NCI-H774 (cell line): ENCODE measurements at regions not wholly inside any gene's neighbourhood (a gene's known extent, or its start where the extent isn't known, plus 50 kb on each side); places are given as distances from the start of the nearest gene placed in this dataset.
"Not testable (repeated sequence)": the region's sequence is repeated elsewhere in the genome, so short reads cannot be mapped to it uniquely, and the experiment has no call there.

ENCODE experiments used
- DNase-seq: peaks from one replicate; lab custom pipeline; 2025; lab: John Stamatoyannopoulos, UW

GRCh38 chr12:40431169-40431568 is 206.4 kb downstream of the LRRK2 start:
- DNase-seq = no peak

- no peak for DNase-seq
Measured at GRCh38 chr12:40435251-40435650, 210.5 kb downstream of the LRRK2 start.

GRCh38 chr12:40435951-40436350 is 211.2 kb downstream of the LRRK2 start:
- no peak for DNase-seq

DNA sequence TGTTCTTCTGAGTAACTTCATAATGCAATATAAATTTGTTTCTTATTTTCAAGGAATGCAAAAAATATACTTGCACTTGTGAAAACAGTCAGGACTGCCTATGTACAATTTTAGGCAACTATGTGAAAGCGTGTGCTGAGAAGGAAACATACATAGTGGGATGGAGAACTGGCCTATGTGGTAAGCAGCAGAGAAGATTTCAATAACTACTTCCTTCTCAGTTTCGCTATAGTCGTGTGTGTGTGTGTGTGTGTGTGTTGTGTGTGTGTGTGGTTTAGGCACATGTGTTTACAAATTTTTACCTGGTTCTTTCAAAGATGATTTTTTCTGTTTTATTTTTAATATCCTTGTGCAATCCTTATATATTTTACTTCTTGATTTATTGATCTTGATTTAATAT is 211.8 kb downstream of the LRRK2 start:
- no peak for DNase-seq

DNA sequence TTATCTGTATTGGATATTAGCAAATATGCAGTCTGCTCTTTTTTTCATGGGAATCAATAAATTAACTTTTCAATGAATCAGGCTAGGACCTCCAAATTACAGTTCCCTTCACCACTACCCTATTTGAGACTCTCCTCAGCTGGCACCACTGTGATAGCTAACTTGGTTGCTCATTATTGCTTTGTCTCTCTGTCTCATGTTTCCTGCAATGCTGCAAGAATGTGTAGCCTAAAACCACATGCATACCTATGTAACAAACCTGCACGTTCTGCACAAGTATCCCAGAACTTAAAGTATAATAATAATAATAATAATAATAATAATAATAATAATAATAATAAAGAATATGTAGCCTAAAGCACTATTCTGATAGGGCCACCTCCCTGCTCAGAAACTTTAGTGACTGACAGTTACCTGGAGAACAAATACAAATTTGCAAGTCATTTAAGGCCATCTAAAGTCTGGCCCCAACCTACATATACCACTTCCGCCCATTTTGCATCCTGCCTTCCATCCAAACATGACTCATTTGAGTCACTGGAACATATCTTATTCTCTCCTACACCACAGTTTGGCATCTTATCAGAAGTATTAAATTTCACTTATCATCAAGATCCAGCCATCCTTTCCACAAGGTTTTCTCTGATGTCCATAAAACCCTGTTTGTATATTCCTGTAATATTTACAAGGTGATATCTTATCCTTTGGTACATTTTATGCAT is 215.1 kb downstream of the LRRK2 start:
- no peak for DNase-seq

DNA sequence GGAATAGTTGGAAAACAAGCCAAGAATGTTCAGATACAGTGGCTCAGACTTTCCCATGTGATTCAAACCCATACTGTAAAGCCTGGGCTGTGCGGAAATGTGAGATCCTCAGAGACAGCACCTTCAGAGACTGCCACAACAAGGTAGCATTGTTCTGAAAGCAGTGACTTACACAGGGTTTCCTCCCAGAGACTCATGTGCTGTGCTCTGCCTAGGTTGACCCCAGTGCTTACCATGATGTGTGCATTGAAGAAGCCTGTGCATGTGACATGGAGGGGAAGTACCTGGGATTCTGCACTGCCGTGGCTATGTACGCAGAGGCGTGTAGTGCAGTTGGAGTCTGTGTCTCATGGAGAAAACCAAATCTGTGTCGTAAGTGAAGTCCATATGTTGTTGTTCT is 219.4 kb downstream of the LRRK2 start:
- DNase-seq = no peak

- no peak for DNase-seq
Measured at GRCh38 chr12:40446385-40446784, 221.6 kb downstream of the LRRK2 start.

DNA sequence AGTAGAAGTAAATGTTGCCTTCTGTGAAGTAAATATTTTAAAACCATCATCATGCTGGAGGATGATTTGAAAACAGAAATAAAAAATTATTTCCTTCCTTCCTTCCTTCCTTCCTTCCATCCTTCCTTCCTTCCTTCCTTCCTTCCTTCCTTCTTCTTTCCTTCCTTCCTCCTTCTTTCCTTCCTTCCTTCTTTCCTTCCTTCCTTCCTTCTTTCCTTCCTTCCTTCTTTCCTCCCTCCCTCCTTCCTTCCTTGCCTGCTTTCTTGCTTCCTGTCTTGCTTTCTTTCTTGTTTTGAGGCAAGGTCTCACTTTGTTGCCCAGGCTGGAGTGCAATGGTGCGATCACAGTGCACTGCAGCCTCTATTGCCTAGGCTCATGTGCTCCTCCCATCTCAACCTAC is 223.7 kb downstream of the LRRK2 start:
- DNase-seq = not testable (repeated sequence)

DNA sequence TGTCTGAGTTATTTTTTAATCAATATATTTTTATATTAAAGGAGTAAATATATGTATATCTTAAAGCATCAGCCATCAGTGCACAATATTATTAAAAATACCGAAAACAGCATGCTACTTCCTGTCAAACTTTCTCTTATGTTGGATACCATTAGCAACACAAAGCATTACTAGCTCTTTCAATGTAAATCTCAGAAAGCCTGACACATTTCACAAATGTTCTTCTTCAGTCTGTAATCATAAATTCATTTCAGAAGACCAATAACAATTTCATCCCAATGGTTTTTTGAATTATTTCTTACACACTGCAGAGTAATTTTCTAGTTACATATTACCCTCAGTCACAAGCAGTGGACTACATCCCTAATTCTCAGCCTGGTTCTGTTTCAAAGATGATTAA is 226.9 kb downstream of the LRRK2 start:
- no peak for DNase-seq

DNA sequence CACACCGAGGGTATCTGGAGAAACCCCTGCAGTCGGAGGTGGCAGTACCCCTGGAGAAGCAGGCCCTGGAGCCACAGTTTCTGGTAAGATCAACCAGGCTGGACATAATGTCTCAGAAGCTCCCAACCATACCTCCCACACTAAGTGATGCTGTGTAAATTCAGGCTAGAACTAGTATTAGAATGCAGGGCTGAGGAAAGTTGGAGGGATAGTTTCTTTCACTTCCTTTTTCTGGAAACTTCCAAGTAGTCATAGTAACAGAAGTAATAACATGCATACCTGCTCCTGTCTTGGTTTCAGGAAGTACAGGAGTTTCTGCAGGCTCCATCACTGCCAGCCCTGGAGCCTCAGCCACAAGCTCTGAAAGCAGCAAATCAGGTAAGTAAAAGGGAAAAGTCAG is 228.1 kb upstream of the CNTN1 start:
- no peak for DNase-seq

GRCh38 chr12:40469736-40470135 is 222.5 kb upstream of the CNTN1 start:
- DNase-seq = no peak

- DNase-seq = no peak
Measured at GRCh38 chr12:40473962-40474361, 218.3 kb upstream of the CNTN1 start.

- no peak for DNase-seq
Measured at GRCh38 chr12:40474630-40475029, 217.6 kb upstream of the CNTN1 start.

GRCh38 chr12:40499856-40500255 is 192.4 kb upstream of the CNTN1 start:
- DNase-seq = no peak

GRCh38 chr12:40502322-40502721 is 189.9 kb upstream of the CNTN1 start:
- no peak for DNase-seq

DNA sequence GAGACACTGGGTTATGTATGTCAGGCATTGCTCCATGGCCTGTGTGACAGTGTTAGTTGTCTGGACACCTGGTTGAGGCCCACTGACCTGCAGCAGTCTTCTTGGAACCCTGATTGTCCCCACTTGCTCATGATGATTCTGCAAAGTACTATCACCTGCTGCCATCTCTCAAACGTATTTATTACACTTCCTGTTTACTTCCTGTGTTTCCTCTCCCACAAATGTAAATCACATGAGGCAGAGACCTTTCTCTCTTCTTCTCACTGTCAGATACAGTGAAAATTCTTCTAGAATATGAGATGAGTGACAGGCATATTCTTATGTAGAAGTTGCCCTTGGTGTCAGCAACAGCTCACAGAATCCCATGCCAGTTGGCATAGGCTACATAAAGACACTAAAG is 186.9 kb upstream of the CNTN1 start:
- no peak for DNase-seq

DNA sequence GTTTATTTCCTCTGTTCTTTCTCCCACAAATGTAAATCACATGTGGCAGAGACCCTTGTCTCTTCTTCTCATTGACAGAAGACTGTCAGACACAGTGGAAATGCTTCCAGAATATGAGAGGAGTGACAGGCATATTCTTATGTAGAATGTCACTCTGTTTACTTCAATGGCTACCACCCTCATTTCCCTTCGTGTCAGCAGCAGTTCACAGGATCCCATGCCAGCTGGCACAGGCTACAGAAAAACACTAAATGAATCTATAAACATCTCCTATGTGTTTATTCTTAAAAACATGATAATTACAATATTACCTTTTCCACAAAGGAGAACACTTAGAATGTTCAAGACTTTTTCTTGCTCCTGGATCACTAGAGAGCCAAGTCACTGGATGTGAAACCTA is 183.8 kb upstream of the CNTN1 start:
- DNase-seq = no peak

- no peak for DNase-seq
Measured at GRCh38 chr12:40511341-40511740, 180.9 kb upstream of the CNTN1 start.

- DNase-seq = no peak
Measured at GRCh38 chr12:40515041-40515816, 177.0 kb upstream of the CNTN1 start.

GRCh38 chr12:40522837-40523236 is 169.4 kb upstream of the CNTN1 start:
- no peak for DNase-seq

GRCh38 chr12:40525054-40525453 is 167.2 kb upstream of the CNTN1 start:
- no peak for DNase-seq

GRCh38 chr12:40534828-40535227 is 157.4 kb upstream of the CNTN1 start:
- DNase-seq = no peak

- no peak for DNase-seq
Measured at GRCh38 chr12:40551466-40551865, 140.8 kb upstream of the CNTN1 start.

- no peak for DNase-seq
Measured at GRCh38 chr12:40552868-40553267, 139.4 kb upstream of the CNTN1 start.
